Activated CD4-positive, CD25-positive, alpha-beta regulatory T cell treated with anti-CD3 and anti-CD28 coated beads, Interleukin-2, amount 50 U/mL, for 24 hours (primary cell): ENCODE measurements at regions not wholly inside any gene's neighbourhood (a gene's known extent, or its start where the extent isn't known, plus 50 kb on each side); places are given as distances from the start of the nearest gene placed in this dataset.
"Not testable (repeated sequence)": the region's sequence is repeated elsewhere in the genome, so short reads cannot be mapped to it uniquely, and the experiment has no call there.

Experiments used
- ATAC-seq, 2 donors: fragments of 150-1000 bp; cut with Tn5 transposase; one replicate each; pipeline ENCODE4 v1.10.0; 2021; ENCODE audit warnings: mild to moderate bottlenecking in 1 of 2, moderate library complexity in 1 of 2

GRCh38 chr10:4633776-4634175, 192.2 kb upstream of the AKR1E2 start:
- ATAC-seq = no peak

- no peak for ATAC-seq
These were observed 192.8 kb upstream of the AKR1E2 start for GRCh38 chr10:4633186-4633585.

- no peak for ATAC-seq
These were observed 193.2 kb upstream of the AKR1E2 start for GRCh38 chr10:4632757-4633156.

GRCh38 chr10:4626919-4627318, 199.1 kb upstream of the AKR1E2 start:
- no peak for ATAC-seq

- no peak for ATAC-seq
These were observed 202.1 kb upstream of the AKR1E2 start for GRCh38 chr10:4623757-4624420.

GRCh38 chr10:4623200-4623599, 202.8 kb upstream of the AKR1E2 start:
- ATAC-seq = no peak

- no peak for ATAC-seq
These were observed 203.6 kb upstream of the AKR1E2 start for GRCh38 chr10:4622384-4622783.

GRCh38 chr10:4617589-4617988, 208.4 kb upstream of the AKR1E2 start:
- ATAC-seq = no peak

- ATAC-seq = no peak
These were observed 211.0 kb upstream of the AKR1E2 start for GRCh38 chr10:4615042-4615441.

- ATAC-seq = no peak
These were observed 216.8 kb upstream of the AKR1E2 start for GRCh38 chr10:4609251-4609650.

- ATAC-seq = no peak
These were observed 218.3 kb upstream of the AKR1E2 start for GRCh38 chr10:4607681-4608080.

GRCh38 chr10:4606856-4607636, 219.0 kb upstream of the AKR1E2 start:
- no peak for ATAC-seq

GRCh38 chr10:4602764-4603491, 223.1 kb upstream of the AKR1E2 start:
- ATAC-seq = no peak

- no peak for ATAC-seq
These were observed 226.5 kb upstream of the AKR1E2 start for GRCh38 chr10:4599471-4599870.

GRCh38 chr10:4597898-4598297, 228.1 kb upstream of the AKR1E2 start:
- not testable (repeated sequence) for ATAC-seq

- ATAC-seq = no peak
These were observed 229.1 kb upstream of the AKR1E2 start for GRCh38 chr10:4596951-4597350.

- ATAC-seq = no peak
These were observed 230.2 kb upstream of the AKR1E2 start for GRCh38 chr10:4595719-4596319.

- ATAC-seq = no peak
These were observed 235.2 kb upstream of the AKR1E2 start for GRCh38 chr10:4590807-4591206.

GRCh38 chr10:4588824-4589223, 237.2 kb upstream of the AKR1E2 start:
- ATAC-seq = no peak

- ATAC-seq = no peak
These were observed 238.5 kb upstream of the AKR1E2 start for GRCh38 chr10:4587466-4587865.

GRCh38 chr10:4586776-4587175, 239.2 kb upstream of the AKR1E2 start:
- no peak for ATAC-seq

GRCh38 chr10:4581929-4582328, 244.1 kb upstream of the AKR1E2 start:
- no peak for ATAC-seq

GRCh38 chr10:4579844-4580243, 246.2 kb upstream of the AKR1E2 start:
- no peak for ATAC-seq
